Thyroid gland (tissue), 4 donors: ENCODE measurements at regions not wholly inside any gene's neighbourhood (a gene's known extent, or its start where the extent isn't known, plus 50 kb on each side); places are given as distances from the start of the nearest gene placed in this dataset.

Experiments used
- DNase-seq, 2 donors: peaks; one replicate each; pipeline ENCODE4 v3.0.0-alpha.2; 2019
- H3K27ac ChIP-seq, 3 donors: fragments of 200-600 bp; sonication (generic); 1 replicate in 2 of 3; 2 replicates in 1 of 3; pipeline ENCODE4 v1.5.1; 2016 to 2019; ENCODE audit warnings: mild to moderate bottlenecking in 1 of 3, moderate library complexity in 1 of 3
- H3K27me3 ChIP-seq: fragments of 200-600 bp; sonication (generic); one replicate; pipeline ENCODE4 v1.5.1; 2019
- H3K36me3 ChIP-seq, 2 donors: fragments of 200-600 bp; sonication (generic); one replicate each; pipeline ENCODE4 v1.5.1; 2016 to 2019
- H3K4me1 ChIP-seq, 2 donors: fragments of 200-600 bp; sonication (generic); one replicate each; pipeline ENCODE4 v1.5.1; 2017 to 2019
- H3K4me3 ChIP-seq, 3 donors: fragments of 200-600 bp; sonication (generic); replicated peaks in 1 of 3; 1 replicate in 2 of 3; 2 replicates in 1 of 3; pipeline ENCODE4 v1.5.1; 2016; ENCODE audit warnings: mild to moderate bottlenecking in 1 of 3
- H3K9me3 ChIP-seq: fragments of 200-600 bp; sonication (generic); one replicate; pipeline ENCODE4 v1.5.1; 2017
- POLR2A ChIP-seq, 2 donors: fragments of 450-650 bp; IDR thresholded peaks; one replicate each; pipeline ENCODE4 v1.6.1; 2017; ENCODE audit warnings: antibody characterized with exemption in 2 of 2, mild to moderate bottlenecking in 2 of 2, moderate library complexity in 1 of 2
- WGBS, 2 donors: methylation state at CpG; one replicate each; pipeline ENCODE4 v1.1.5; 2017; 5-methylcytosine and 5-hydroxymethylcytosine counted together
- intact Hi-C: fragments of 100-400 bp; cut with DNase I; formaldehyde crosslinking; loops from one replicate; pipeline ENCODE4 v1.15.1; 2023
- TF ChIP-seq, protein P1 (sequence below), 6 experiments: fragments of 200-600 bp in 3 of 6; fragments of 450-650 bp in 3 of 6; sonication (generic) in 3 of 6; IDR thresholded peaks; one replicate each; pipeline ENCODE4 v1.5.1; 2016 to 2019; ENCODE audit warnings: antibody characterized with exemption in 6 of 6, mild to moderate bottlenecking in 2 of 6, inconsistent platforms in 1 of 6, moderate library complexity in 1 of 6

- no peaks in the 10 kb centered on the region for H3K36me3 ChIP-seq
- H3K27me3 ChIP-seq: no peaks in the 10 kb centered on the region
- no peak for DNase-seq
- intact Hi-C loops: no loop called here
- TF ChIP-seq POLR2A (IDR thresholded peaks at IDR 0.05): no peak
- TF ChIP-seq, protein P1, sequence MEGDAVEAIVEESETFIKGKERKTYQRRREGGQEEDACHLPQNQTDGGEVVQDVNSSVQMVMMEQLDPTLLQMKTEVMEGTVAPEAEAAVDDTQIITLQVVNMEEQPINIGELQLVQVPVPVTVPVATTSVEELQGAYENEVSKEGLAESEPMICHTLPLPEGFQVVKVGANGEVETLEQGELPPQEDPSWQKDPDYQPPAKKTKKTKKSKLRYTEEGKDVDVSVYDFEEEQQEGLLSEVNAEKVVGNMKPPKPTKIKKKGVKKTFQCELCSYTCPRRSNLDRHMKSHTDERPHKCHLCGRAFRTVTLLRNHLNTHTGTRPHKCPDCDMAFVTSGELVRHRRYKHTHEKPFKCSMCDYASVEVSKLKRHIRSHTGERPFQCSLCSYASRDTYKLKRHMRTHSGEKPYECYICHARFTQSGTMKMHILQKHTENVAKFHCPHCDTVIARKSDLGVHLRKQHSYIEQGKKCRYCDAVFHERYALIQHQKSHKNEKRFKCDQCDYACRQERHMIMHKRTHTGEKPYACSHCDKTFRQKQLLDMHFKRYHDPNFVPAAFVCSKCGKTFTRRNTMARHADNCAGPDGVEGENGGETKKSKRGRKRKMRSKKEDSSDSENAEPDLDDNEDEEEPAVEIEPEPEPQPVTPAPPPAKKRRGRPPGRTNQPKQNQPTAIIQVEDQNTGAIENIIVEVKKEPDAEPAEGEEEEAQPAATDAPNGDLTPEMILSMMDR (IDR thresholded peaks at IDR 0.05): no peak
- no peak overlapping the region for H3K27ac ChIP-seq
- H3K4me3 ChIP-seq: no peak overlapping the region
- no peaks in the 10 kb centered on the region for H3K4me1 ChIP-seq
- WGBS, 2 donors: 72 to 73% methylated on average over 3 of the region's 3 CpGs
- H3K9me3 ChIP-seq: no peaks in the 10 kb centered on the region
These were observed 774.2 kb upstream of the CDH10 start for GRCh38 chr5:25418978-25419377.

DNA sequence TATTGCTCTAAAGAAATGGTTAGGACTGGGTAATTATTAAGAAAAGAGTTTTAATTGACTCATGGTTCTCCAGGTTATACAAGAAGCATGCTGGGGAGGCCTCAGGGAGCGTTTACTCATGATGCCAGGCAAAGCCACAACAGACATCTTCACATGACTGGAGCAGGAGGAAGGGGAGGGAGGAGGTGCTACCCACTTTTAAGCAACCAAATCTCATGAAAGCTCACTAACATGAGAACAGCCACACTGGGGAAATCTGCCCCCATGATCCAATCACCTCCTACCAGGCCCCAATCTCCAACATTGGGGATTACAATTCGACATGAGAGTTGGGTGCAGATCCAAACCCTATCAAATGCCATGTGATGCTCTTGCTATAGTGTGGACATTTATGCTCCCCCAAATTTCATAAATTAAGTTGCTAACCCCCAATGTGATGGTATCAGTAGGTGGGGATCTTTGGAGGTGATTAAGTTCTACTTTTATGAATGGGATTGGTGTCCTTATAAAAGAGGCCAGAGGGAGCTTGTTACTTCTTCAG lies 773.6 kb upstream of the CDH10 start:
- Histone ChIP-seq H3K36me3 (no peaks in the 10 kb centered on the region), H3K27me3 (no peaks in the 10 kb centered on the region), H3K4me1 (no peaks in the 10 kb centered on the region), H3K9me3 (no peaks in the 10 kb centered on the region), H3K27ac (no peak overlapping the region), H3K4me3 (no peak overlapping the region)
- WGBS, 2 donors: 65 to 83% methylated on average over 2 of the region's 2 CpGs
- intact Hi-C loops: no loop called here
- TF ChIP-seq, protein P1 (IDR thresholded peaks at IDR 0.05): no peak
- TF ChIP-seq POLR2A (IDR thresholded peaks at IDR 0.05): no peak
- no peak for DNase-seq

DNA sequence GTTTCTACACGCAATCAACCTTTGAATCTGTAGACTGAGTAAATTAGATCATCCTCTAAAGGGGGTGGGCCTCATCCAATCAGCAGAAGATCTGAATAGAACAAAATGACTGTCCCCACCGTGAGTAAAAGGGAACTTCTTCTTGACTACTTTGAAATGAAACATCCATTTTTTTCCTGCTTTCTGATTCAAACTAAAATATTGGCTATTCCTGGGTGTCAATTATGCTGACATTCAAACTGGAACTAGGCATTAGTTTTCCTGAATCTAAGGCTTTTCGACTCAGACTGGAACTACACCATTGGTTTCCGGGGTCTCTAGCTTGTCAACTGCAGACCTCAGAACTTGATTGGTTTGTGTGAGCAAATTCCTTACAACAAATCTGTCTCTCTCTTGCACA lies 772.2 kb upstream of the CDH10 start:
- no peak for DNase-seq
- Histone ChIP-seq H3K4me3 (no peak overlapping the region), H3K9me3 (no peaks in the 10 kb centered on the region), H3K27ac (no peak overlapping the region), H3K4me1 (no peaks in the 10 kb centered on the region), H3K36me3 (no peaks in the 10 kb centered on the region), H3K27me3 (no peaks in the 10 kb centered on the region)
- WGBS, 2 donors: 66 to 77% methylated on average over 4 of the region's 4 CpGs
- intact Hi-C loops: no loop called here
- TF ChIP-seq, protein P1 (IDR thresholded peaks at IDR 0.05): no peak
- no peak for TF ChIP-seq POLR2A (IDR thresholded peaks at IDR 0.05)

- no peaks in the 10 kb centered on the region for H3K27me3 ChIP-seq
- no peak for TF ChIP-seq POLR2A (IDR thresholded peaks at IDR 0.05)
- TF ChIP-seq, protein P1 (IDR thresholded peaks at IDR 0.05): no peak
- 89 to 92% methylated on average over 8 of the region's 8 CpGs for WGBS, 2 donors
- intact Hi-C loops: no loop called here
- no peak overlapping the region for H3K27ac ChIP-seq
- H3K9me3 ChIP-seq: no peaks in the 10 kb centered on the region
- DNase-seq: no peak
- no peak overlapping the region for H3K4me3 ChIP-seq
- H3K4me1 ChIP-seq: no peaks in the 10 kb centered on the region
- no peaks in the 10 kb centered on the region for H3K36me3 ChIP-seq
These were observed 771.2 kb upstream of the CDH10 start for GRCh38 chr5:25415970-25416369.

DNA sequence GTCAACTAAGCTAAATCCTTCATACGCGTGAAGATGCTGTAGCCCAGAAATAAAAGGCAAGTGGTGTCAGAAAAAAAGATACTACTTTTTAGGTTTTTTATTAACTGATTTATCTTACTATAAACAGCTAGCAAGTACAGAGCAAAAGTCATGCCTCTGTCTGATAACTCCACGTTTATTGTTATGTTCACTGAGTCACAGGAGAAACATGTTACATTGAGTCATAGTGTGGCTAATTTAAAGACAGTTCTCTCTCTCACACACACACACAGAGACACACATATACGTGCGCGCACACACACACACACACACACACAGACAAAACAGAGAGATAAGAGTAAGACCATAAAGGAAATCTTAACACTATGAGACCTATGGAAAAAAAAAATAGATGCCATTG lies 770.0 kb upstream of the CDH10 start:
- no peak overlapping the region for H3K4me3 ChIP-seq
- no peak for TF ChIP-seq POLR2A (IDR thresholded peaks at IDR 0.05)
- TF ChIP-seq, protein P1 (IDR thresholded peaks at IDR 0.05): no peak
- no peaks in the 10 kb centered on the region for H3K36me3 ChIP-seq
- no peak overlapping the region for H3K27ac ChIP-seq
- WGBS, 2 donors: 72 to 81% methylated on average over 6 of the region's 6 CpGs
- no peaks in the 10 kb centered on the region for H3K9me3 ChIP-seq
- no peak for DNase-seq
- H3K27me3 ChIP-seq: no peaks in the 10 kb centered on the region
- no peaks in the 10 kb centered on the region for H3K4me1 ChIP-seq
- intact Hi-C loops: no loop called here
